AG04449 (cell line): ENCODE measurements at regions not wholly inside any gene's neighbourhood (a gene's known extent, or its start where the extent isn't known, plus 50 kb on each side); places are given as distances from the start of the nearest gene placed in this dataset.

Source experiments
- CTCF ChIA-PET: fragments of 350-600 bp; formaldehyde crosslinking; extraction: SDS; loops from one replicate; lab custom pipeline; 2021; ENCODE audit warnings: antibody characterized with exemption; lab: Yijun Ruan, JAX
- POLR2A ChIA-PET: fragments of 400-600, 350-600 bp; formaldehyde crosslinking; extraction: SDS; loops from one replicate; lab custom pipeline; 2020; ENCODE audit warnings: antibody characterized with exemption, inconsistent platforms; lab: Yijun Ruan, JAX
- DNase-seq: peaks from one replicate; pipeline ENCODE4 v3.0.0-alpha.2; 2010; ENCODE audit warnings: low read depth, low spot score
- H3K4me3 ChIP-seq: 2 replicates; pipeline ENCODE4 v1.5.1; 2011; ENCODE audit warnings: low read depth, mild to moderate bottlenecking, control low read depth, low read length
- CTCF ChIP-seq: IDR thresholded peaks from one replicate; pipeline ENCODE4 v1.5.1; 2011; ENCODE audit warnings: mild to moderate bottlenecking, moderate library complexity, low read length, control low read depth, inconsistent platforms; ENCODE audit not compliant: insufficient read depth; ENCODE audit errors: missing control alignments

- H3K4me3 ChIP-seq = no peak overlapping the region
- no peak for TF ChIP-seq CTCF
- CTCF ChIA-PET = no interaction called here
- DNase-seq = no peak
- POLR2A ChIA-PET = no interaction called here
These were observed 332.4 kb downstream of the MSX2 start for GRCh38 chr5:175056831-175057230.

GRCh38 chr5:175054243-175054642 is 329.9 kb downstream of the MSX2 start:
- no peak for TF ChIP-seq CTCF
- POLR2A ChIA-PET = no interaction called here
- DNase-seq = no peak
- no peak overlapping the region for H3K4me3 ChIP-seq
- CTCF ChIA-PET = no interaction called here

GRCh38 chr5:175052351-175052750 is 328.0 kb downstream of the MSX2 start:
- DNase-seq = no peak
- ChIA-PET POLR2A (no interaction called here), CTCF (no interaction called here)
- no peak overlapping the region for H3K4me3 ChIP-seq
- no peak for TF ChIP-seq CTCF

- no peak for DNase-seq
- CTCF ChIA-PET = no interaction called here
- no peak for TF ChIP-seq CTCF
- POLR2A ChIA-PET = no interaction called here
- no peak overlapping the region for H3K4me3 ChIP-seq
These were observed 322.7 kb downstream of the MSX2 start for GRCh38 chr5:175047048-175047447.

- DNase-seq = no peak
- H3K4me3 ChIP-seq = no peak overlapping the region
- ChIA-PET POLR2A (no interaction called here), CTCF (no interaction called here)
- no peak for TF ChIP-seq CTCF
These were observed 321.4 kb downstream of the MSX2 start for GRCh38 chr5:175045820-175046219.

- ChIA-PET POLR2A (no interaction called here), CTCF (no interaction called here)
- no peak for TF ChIP-seq CTCF
- H3K4me3 ChIP-seq = no peak overlapping the region
- no peak for DNase-seq
These were observed 313.4 kb downstream of the MSX2 start for GRCh38 chr5:175037820-175038219.
